ENCODE measurements at regions not wholly inside any gene's neighbourhood (a gene's known extent, or its start where the extent isn't known, plus 50 kb on each side); places are given as distances from the start of the nearest gene placed in this dataset.

DNA sequence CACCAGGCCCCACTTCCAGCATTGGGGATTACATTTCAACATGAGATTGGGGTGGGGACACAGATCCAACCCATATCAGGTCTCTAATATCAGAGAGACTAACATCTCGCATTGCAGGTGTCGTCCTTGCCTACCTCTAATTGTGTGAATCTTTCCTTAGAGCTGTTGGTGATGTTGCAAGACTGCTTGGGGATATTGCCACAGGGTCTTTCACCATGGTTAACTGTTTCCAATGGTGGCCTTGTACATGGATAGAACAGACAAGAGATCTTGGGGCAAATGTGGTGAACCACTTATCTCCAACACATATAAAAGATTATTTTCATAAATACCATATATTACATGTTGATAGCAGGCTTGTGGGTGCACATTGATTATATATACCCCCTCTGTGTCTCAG is 270.3 kb upstream of the LINC00305 start:
- H3K27ac Mint-ChIP-seq, result no peak overlapping the region
- peaks cover 8% of the 10 kb centered on the region for H3K9me3 Mint-ChIP-seq
- H3K36me3 Mint-ChIP-seq, result peaks cover 7% of the 10 kb centered on the region; the same call in 1 of the 2 replicates
- no peak for DNase-seq (ENCODE audit: low spot score)
- no peak overlapping the region for H3K4me3 Mint-ChIP-seq
- no peak for ATAC-seq
- peaks cover 95% of the 10 kb centered on the region for H3K27me3 Mint-ChIP-seq (ENCODE audit: low read depth)
- POLR2A ChIA-PET, result no interaction called here
- peaks cover 26% of the 10 kb centered on the region for H3K4me1 Mint-ChIP-seq
- TF ChIP-seq HMGA2 (CRISPR knock-in tag; IDR thresholded peaks at IDR 0.05), result no peak
- TF ChIP-seq, protein P1, sequence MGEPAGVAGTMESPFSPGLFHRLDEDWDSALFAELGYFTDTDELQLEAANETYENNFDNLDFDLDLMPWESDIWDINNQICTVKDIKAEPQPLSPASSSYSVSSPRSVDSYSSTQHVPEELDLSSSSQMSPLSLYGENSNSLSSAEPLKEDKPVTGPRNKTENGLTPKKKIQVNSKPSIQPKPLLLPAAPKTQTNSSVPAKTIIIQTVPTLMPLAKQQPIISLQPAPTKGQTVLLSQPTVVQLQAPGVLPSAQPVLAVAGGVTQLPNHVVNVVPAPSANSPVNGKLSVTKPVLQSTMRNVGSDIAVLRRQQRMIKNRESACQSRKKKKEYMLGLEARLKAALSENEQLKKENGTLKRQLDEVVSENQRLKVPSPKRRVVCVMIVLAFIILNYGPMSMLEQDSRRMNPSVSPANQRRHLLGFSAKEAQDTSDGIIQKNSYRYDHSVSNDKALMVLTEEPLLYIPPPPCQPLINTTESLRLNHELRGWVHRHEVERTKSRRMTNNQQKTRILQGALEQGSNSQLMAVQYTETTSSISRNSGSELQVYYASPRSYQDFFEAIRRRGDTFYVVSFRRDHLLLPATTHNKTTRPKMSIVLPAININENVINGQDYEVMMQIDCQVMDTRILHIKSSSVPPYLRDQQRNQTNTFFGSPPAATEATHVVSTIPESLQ (CRISPR knock-in tag; IDR thresholded peaks at IDR 0.05), result no peak
- TF ChIP-seq FOXJ3 (CRISPR knock-in tag; IDR thresholded peaks at IDR 0.05; ENCODE audit: borderline replicate concordance), result no peak
- TF ChIP-seq CTCF (IDR thresholded peaks at IDR 0.05), result no peak
- TF ChIP-seq, protein P2, sequence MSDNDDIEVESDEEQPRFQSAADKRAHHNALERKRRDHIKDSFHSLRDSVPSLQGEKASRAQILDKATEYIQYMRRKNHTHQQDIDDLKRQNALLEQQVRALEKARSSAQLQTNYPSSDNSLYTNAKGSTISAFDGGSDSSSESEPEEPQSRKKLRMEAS (CRISPR knock-in tag; IDR thresholded peaks at IDR 0.05), result no peak
- TF ChIP-seq ZNF281 (CRISPR knock-in tag; IDR thresholded peaks at IDR 0.05), result no peak
- TF ChIP-seq NFATC4 (CRISPR knock-in tag; IDR thresholded peaks at IDR 0.05), result no peak
- no peak for TF ChIP-seq ZMAT4 (CRISPR knock-in tag; IDR thresholded peaks at IDR 0.05)
- no peak for TF ChIP-seq JUN (CRISPR knock-in tag; IDR thresholded peaks at IDR 0.05)
- no peak for TF ChIP-seq HMGXB4 (CRISPR knock-in tag; IDR thresholded peaks at IDR 0.05)
- no peak for TF ChIP-seq CREM (CRISPR knock-in tag; IDR thresholded peaks at IDR 0.05)
- TF ChIP-seq, protein P3, sequence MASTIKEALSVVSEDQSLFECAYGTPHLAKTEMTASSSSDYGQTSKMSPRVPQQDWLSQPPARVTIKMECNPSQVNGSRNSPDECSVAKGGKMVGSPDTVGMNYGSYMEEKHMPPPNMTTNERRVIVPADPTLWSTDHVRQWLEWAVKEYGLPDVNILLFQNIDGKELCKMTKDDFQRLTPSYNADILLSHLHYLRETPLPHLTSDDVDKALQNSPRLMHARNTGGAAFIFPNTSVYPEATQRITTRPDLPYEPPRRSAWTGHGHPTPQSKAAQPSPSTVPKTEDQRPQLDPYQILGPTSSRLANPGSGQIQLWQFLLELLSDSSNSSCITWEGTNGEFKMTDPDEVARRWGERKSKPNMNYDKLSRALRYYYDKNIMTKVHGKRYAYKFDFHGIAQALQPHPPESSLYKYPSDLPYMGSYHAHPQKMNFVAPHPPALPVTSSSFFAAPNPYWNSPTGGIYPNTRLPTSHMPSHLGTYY (CRISPR knock-in tag; IDR thresholded peaks at IDR 0.05), result no peak
- no peak for TF ChIP-seq EMX1 (CRISPR knock-in tag; IDR thresholded peaks at IDR 0.05)
- TF ChIP-seq GABPB1 (CRISPR knock-in tag; IDR thresholded peaks at IDR 0.05), result no peak
- CTCF ChIA-PET, result no interaction called here

GRCh38 chr18:64416990-64417389 is 268.1 kb upstream of the LINC00305 start:
- Mint-ChIP-seq H3K9me3 (peaks cover 5% of the 10 kb centered on the region; the same call in 1 of the 2 replicates), H3K27me3 (ENCODE audit: low read depth) (peaks cover 91% of the 10 kb centered on the region), H3K36me3 (peaks cover 5% of the 10 kb centered on the region; the same call in 1 of the 2 replicates), H3K27ac (no peak overlapping the region; the same call in 1 of the 2 replicates), H3K4me3 (no peak overlapping the region), H3K4me1 (peaks cover 35% of the 10 kb centered on the region)
- TF ChIP-seq SP1 (CRISPR knock-in tag; conservative IDR thresholded peaks at IDR 0.05) (no peak), FOXK1 (CRISPR knock-in tag; IDR thresholded peaks at IDR 0.05) (peak; percentile 55; the same call in 1 of the 2 replicates)
- no peak for DNase-seq (ENCODE audit: low spot score)
- ATAC-seq, result peak; percentile 87
- CTCF ChIA-PET, result no interaction called here
- POLR2A ChIA-PET, result no interaction called here
